NCI-H146 (cell line): ENCODE measurements at regions not wholly inside any gene's neighbourhood (a gene's known extent, or its start where the extent isn't known, plus 50 kb on each side); places are given as distances from the start of the nearest gene placed in this dataset.
A peak's percentile ranks its signal among the peaks of the same experiment; 100 is the strongest.

Source experiments
- DNase-seq: peaks from one replicate; lab custom pipeline; 2025; lab: John Stamatoyannopoulos, UW

GRCh38 chr2:30048636-30049175 is 98.1 kb upstream of the YPEL5 start:
- no peak for DNase-seq

DNA sequence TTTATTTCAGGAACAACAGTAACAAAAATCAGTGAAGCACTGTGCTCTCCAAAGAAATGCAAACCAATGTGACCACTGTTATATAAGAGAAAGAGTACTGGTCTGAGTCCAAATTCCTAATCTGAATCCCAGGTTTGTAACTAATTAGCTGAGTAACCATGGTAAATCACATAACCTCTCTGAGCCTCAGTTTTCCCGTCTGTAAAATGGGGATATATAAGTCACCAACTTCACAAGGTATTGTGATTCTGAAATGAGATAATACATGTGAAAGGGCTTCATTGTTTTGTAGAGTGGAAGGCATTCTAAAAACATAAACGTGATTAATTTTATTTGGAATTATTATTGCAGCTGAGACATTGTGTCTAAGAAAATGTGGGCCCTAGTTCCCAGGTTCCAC is 91.3 kb upstream of the YPEL5 start:
- no peak for DNase-seq

DNA sequence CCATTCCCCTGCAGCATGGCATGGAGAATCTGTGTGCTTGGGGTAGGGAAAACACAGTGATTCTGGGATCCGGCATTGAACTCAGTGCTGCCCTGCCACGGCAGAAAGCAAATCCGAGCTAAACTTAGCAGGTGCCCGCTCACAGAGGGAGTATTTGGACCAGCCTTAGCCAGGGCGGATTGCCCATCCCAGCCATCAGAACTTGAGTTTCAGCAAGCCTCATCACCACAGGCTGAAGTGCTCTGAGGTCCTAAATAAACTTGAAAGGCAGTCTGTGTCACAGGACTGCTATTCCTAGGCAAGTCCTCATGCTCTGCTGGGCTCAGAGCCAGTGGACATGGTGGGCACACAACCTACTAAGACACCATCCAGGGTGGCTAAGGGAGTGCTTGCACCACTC is 86.2 kb upstream of the YPEL5 start:
- no peak for DNase-seq

DNA sequence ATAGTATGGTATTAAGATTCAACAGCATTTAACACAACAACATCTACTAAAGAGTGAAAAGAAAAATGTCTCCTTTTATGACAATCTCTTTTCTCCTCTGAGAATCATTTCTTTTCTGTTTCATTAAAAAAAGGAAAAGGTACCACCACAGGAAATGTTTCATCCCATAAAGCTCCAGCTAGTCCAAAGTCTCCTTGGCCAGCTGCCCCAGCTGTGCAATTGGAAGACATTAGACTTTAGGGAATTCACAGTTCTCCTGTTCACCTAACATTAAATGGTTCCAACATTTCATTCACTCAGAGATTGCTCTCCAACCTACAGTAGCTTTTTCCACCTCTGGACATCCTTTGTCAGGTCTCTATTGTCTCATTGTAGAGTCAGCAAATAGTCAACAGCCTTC is 78.7 kb upstream of the YPEL5 start:
- DNase-seq, result no peak

DNA sequence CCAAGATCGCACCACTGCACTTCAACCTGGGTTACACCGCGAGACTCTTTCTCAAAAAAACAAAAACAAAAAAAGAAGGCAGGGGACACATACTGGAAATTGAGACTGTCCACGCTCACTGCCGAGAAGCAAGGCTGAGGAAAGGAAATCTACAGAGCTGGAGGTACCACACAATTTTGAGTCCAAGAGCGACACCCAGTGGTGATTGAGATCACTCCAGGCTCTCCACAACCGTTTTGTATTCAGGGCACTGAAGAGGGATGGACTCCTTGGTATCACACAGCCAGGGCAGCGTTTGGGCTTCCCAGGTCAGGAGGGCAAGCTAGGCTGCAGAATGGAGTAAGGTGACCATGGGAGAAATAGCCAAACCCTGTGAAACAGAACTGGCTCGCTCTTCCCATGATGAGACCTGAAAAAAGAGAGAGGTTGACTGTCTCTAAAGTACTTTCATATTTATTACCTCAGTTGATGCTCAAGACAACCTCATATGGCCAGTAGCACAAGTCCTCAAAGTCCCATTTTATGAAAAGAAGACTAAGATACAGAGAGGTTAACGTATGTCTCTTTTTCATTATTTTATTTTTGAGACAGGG is 74.5 kb upstream of the YPEL5 start:
- DNase-seq, result peak; percentile 45

- DNase-seq, result no peak
Observed at GRCh38 chr2:30073523-30073922, 73.3 kb upstream of the YPEL5 start.

GRCh38 chr2:30074023-30074422 is 72.8 kb upstream of the YPEL5 start:
- no peak for DNase-seq

DNA sequence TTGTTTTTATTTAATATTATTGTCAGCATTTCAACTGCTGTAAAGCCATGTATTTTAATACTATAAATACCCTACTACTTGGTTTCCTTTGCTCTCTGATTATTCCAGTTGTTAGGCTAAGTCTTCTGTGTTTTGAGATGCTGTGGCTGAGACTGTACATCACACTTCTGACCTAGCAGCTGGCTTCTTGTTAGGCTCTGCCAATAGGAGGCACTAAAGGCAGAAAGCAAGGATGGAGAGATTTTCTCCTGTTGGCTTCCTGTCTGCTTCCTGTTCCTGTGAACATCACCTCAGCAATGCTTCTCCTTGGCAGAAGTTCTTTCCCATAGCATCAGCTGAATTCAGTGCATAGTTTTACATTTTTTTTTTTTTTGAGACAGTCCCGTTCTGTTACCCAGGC is 68.3 kb upstream of the YPEL5 start:
- DNase-seq, result no peak

GRCh38 chr2:30084915-30085314 is 61.9 kb upstream of the YPEL5 start:
- no peak for DNase-seq

DNA sequence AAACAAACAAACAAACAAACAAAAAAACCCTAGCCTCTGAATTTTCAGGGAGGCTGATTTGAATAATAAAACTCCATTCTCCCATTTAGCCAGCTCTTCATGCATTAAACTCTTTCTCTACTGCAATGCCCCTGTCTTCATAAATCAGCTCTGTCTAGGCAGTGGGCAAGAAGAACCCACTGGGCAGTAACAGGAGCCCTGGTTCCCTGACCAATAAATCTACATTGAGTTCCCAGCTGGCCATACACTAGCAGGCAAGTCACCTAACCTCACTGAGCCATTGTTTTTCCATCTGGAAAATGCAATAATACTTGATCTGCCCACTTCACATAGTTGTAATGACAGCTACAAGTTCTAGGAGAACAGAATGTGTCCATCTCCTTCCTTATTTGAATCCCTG is 57.6 kb upstream of the YPEL5 start:
- DNase-seq, result no peak

DNA sequence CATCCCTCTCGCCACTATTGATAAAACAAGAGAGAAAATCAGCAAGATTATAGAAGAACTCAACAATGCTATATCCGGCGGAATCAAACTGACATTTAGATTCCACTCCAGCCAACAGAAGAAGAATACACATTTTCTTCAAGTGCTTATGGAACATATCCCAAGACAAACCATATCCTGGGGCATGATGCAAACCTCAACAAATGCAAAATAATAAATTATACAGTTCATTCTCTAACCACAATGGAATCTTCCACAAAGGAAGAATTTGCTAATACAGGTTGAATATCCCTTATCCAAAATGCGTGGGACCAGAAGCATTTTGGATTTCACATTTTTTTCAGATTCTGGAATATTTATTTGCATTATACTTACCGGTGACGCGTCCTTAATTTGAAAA is 51.4 kb upstream of the YPEL5 start:
- DNase-seq, result no peak

DNA sequence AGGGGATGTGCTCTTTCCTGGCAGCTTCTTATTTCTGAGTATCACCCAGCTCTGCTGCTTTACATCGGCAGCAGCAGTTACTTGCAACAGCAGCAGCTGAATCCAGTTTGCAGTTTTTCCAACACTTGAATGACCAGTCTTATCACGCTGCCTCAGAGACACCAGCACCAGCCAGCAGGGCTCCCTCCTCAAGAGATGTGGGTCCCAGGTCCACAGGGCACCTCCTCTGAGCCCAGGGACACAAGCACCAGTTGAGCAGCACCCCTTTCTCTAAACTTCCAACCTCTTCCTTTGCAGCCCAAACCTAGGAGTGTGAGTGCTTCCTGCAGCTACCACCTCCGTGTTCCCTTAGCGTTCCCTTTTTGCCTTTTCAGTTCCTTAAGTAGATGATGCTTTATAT is 50.4 kb upstream of the YPEL5 start:
- no peak for DNase-seq
